GM23248 (cell line): ENCODE measurements at regions not wholly inside any gene's neighbourhood (a gene's known extent, or its start where the extent isn't known, plus 50 kb on each side); places are given as distances from the start of the nearest gene placed in this dataset.

Experiments used
- DNase-seq: peaks from one replicate; pipeline ENCODE4 v3.0.0-alpha.2; 2015
- H2AFZ ChIP-seq: fragments of 200-600 bp; sonication (generic); 2 replicates; pipeline ENCODE4 v1.6.1; 2016; ENCODE audit warnings: antibody characterized with exemption
- H3F3A ChIP-seq: fragments of 200-600 bp; sonication (generic); 2 replicates; pipeline ENCODE4 v1.6.1; 2016; ENCODE audit warnings: mild to moderate bottlenecking, antibody characterized with exemption, mixed run types; ENCODE audit not compliant: insufficient read depth
- H3K27ac ChIP-seq: fragments of 200-600 bp; sonication (generic); 2 replicates; pipeline ENCODE4 v1.5.1; 2016; ENCODE audit warnings: mild to moderate bottlenecking
- H3K27me3 ChIP-seq: fragments of 200-600 bp; sonication (generic); replicated peaks from 2 replicates; pipeline ENCODE4 v1.6.1; 2016; ENCODE audit warnings: mild to moderate bottlenecking; ENCODE audit not compliant: insufficient read depth
- H3K36me3 ChIP-seq: fragments of 200-600 bp; sonication (generic); 2 replicates; pipeline ENCODE4 v1.6.1; 2016; ENCODE audit warnings: low read depth, mild to moderate bottlenecking
- H3K4me1 ChIP-seq: fragments of 200-600 bp; sonication (generic); 2 replicates; pipeline ENCODE4 v1.6.1; 2016; ENCODE audit warnings: mild to moderate bottlenecking; ENCODE audit not compliant: insufficient read depth
- H3K4me2 ChIP-seq: fragments of 200-600 bp; sonication (generic); one replicate; pipeline ENCODE4 v1.6.1; 2016; ENCODE audit warnings: mild to moderate bottlenecking; ENCODE audit not compliant: unreplicated experiment
- H3K4me3 ChIP-seq: fragments of 200-600 bp; sonication (generic); 2 replicates; pipeline ENCODE4 v1.5.1; 2016; ENCODE audit warnings: mild to moderate bottlenecking
- H3K79me2 ChIP-seq: fragments of 200-600 bp; sonication (generic); 2 replicates; pipeline ENCODE4 v1.6.1; 2016; ENCODE audit warnings: mild to moderate bottlenecking; ENCODE audit not compliant: insufficient read depth
- H3K9ac ChIP-seq: fragments of 200-600 bp; sonication (generic); 2 replicates; pipeline ENCODE4 v1.6.1; 2016; ENCODE audit warnings: mild to moderate bottlenecking
- H3K9me2 ChIP-seq: fragments of 200-600 bp; sonication (generic); 2 replicates; pipeline ENCODE4 v1.6.1; 2016; ENCODE audit warnings: mixed run types, mild to moderate bottlenecking, moderate library complexity; ENCODE audit not compliant: insufficient read depth
- H3K9me3 ChIP-seq: fragments of 200-600 bp; sonication (generic); one replicate; pipeline ENCODE4 v1.6.1; 2017; ENCODE audit warnings: low read depth
- H4K20me1 ChIP-seq: fragments of 200-600 bp; sonication (generic); 2 replicates; pipeline ENCODE4 v1.6.0; 2016; ENCODE audit not compliant: insufficient read depth
- EZH2 ChIP-seq: fragments of 200-600 bp; sonication (generic); IDR thresholded peaks from 2 replicates; pipeline ENCODE4 v1.6.1; 2018; ENCODE audit warnings: antibody characterized with exemption, mild to moderate bottlenecking; ENCODE audit not compliant: insufficient read depth, poor library complexity, severe bottlenecking
- EZH2phosphoT487 ChIP-seq: fragments of 200-600 bp; sonication (generic); IDR thresholded peaks from 2 replicates; pipeline ENCODE4 v1.6.1; 2018; ENCODE audit warnings: antibody characterized with exemption, moderate library complexity, mild to moderate bottlenecking, low read depth; ENCODE audit not compliant: insufficient read depth
- WGBS, 2 experiments: methylation state at CpG; one replicate each; pipeline ENCODE4 v1.1.6; 2015 to 2017; ENCODE audit warnings: low lambda C conversion rate in 2 of 2, low coverage in 1 of 2; ENCODE audit errors: missing lambda C conversion rate in 2 of 2; 5-methylcytosine and 5-hydroxymethylcytosine counted together
- in situ Hi-C: fragments of 300-500 bp; cut with MboI; formaldehyde crosslinking; loops from 2 replicates; pipeline ENCODE4 v1.15.0; 2020

GRCh38 chr13:74681891-74682290 is 547.7 kb upstream of the KLF12 start:
- DNase-seq, result no peak
- no peak overlapping the region for H3K27ac ChIP-seq
- H3K9me3 ChIP-seq, result no peaks in the 10 kb centered on the region
- no peaks in the 10 kb centered on the region for H3K79me2 ChIP-seq
- no peaks in the 10 kb centered on the region for H4K20me1 ChIP-seq
- no peak overlapping the region for H3K4me2 ChIP-seq
- H3F3A ChIP-seq, result no peaks in the 10 kb centered on the region
- TF ChIP-seq EZH2phosphoT487, result no peak
- TF ChIP-seq EZH2, result no peak
- no peak overlapping the region for H3K4me3 ChIP-seq
- no peaks in the 10 kb centered on the region for H3K9me2 ChIP-seq
- no peaks in the 10 kb centered on the region for H3K27me3 ChIP-seq
- H3K9ac ChIP-seq, result no peak overlapping the region
- no peaks in the 10 kb centered on the region for H3K36me3 ChIP-seq
- H3K4me1 ChIP-seq, result no peaks in the 10 kb centered on the region
- in situ Hi-C loops, result no loop called here
- H2AFZ ChIP-seq, result no peak overlapping the region
- WGBS, 2 experiments, result 54 to 63% methylated on average over 3 of the region's 3 CpGs

- Histone ChIP-seq H3K4me3 (no peak overlapping the region), H4K20me1 (no peaks in the 10 kb centered on the region), H3K79me2 (no peaks in the 10 kb centered on the region), H3F3A (no peaks in the 10 kb centered on the region), H3K27ac (no peak overlapping the region), H3K36me3 (no peaks in the 10 kb centered on the region), H3K9ac (no peak overlapping the region), H3K4me1 (no peaks in the 10 kb centered on the region), H2AFZ (no peak overlapping the region), H3K4me2 (no peak overlapping the region), H3K27me3 (no peaks in the 10 kb centered on the region), H3K9me3 (no peaks in the 10 kb centered on the region), H3K9me2 (no peaks in the 10 kb centered on the region)
- DNase-seq, result no peak
- no peak for TF ChIP-seq EZH2
- no peak for TF ChIP-seq EZH2phosphoT487
- WGBS, 2 experiments, result 43 to 50% methylated on average over 1 of the region's 1 CpG
- in situ Hi-C loops, result no loop called here
Measured at GRCh38 chr13:74678308-74678965, 544.2 kb upstream of the KLF12 start.

- H3K4me1 ChIP-seq, result no peaks in the 10 kb centered on the region
- no peaks in the 10 kb centered on the region for H3K27me3 ChIP-seq
- no peaks in the 10 kb centered on the region for H3K9me3 ChIP-seq
- no peaks in the 10 kb centered on the region for H3K79me2 ChIP-seq
- in situ Hi-C loops, result no loop called here
- H3K36me3 ChIP-seq, result no peaks in the 10 kb centered on the region
- H3K9me2 ChIP-seq, result no peaks in the 10 kb centered on the region
- no peak overlapping the region for H3K4me2 ChIP-seq
- no peaks in the 10 kb centered on the region for H3F3A ChIP-seq
- WGBS, 2 experiments, result 81 to 92% methylated on average over 3 of the region's 3 CpGs
- H3K27ac ChIP-seq, result no peak overlapping the region
- no peak overlapping the region for H3K4me3 ChIP-seq
- no peak for DNase-seq
- no peaks in the 10 kb centered on the region for H4K20me1 ChIP-seq
- TF ChIP-seq EZH2phosphoT487 (no peak), EZH2 (no peak)
- no peak overlapping the region for H3K9ac ChIP-seq
- no peak overlapping the region for H2AFZ ChIP-seq
Measured at GRCh38 chr13:74675972-74676371, 541.8 kb upstream of the KLF12 start.

- H3K27me3 ChIP-seq, result no peaks in the 10 kb centered on the region
- no peak overlapping the region for H2AFZ ChIP-seq
- H3K4me3 ChIP-seq, result no peak overlapping the region
- no peak overlapping the region for H3K27ac ChIP-seq
- no peaks in the 10 kb centered on the region for H4K20me1 ChIP-seq
- WGBS, 2 experiments, result 68 to 76% methylated on average over 5 of the region's 5 CpGs
- TF ChIP-seq EZH2 (no peak), EZH2phosphoT487 (no peak)
- no peaks in the 10 kb centered on the region for H3K4me1 ChIP-seq
- H3K9me2 ChIP-seq, result no peaks in the 10 kb centered on the region
- in situ Hi-C loops, result no loop called here
- DNase-seq, result peak; percentile 38
- H3K79me2 ChIP-seq, result no peaks in the 10 kb centered on the region
- no peaks in the 10 kb centered on the region for H3F3A ChIP-seq
- no peak overlapping the region for H3K9ac ChIP-seq
- no peak overlapping the region for H3K4me2 ChIP-seq
- H3K9me3 ChIP-seq, result no peaks in the 10 kb centered on the region
- H3K36me3 ChIP-seq, result no peaks in the 10 kb centered on the region
Measured at GRCh38 chr13:74675182-74675581, 541.0 kb upstream of the KLF12 start.

GRCh38 chr13:74674720-74675119 is 540.5 kb upstream of the KLF12 start:
- H3F3A ChIP-seq, result no peaks in the 10 kb centered on the region
- no peaks in the 10 kb centered on the region for H3K79me2 ChIP-seq
- H4K20me1 ChIP-seq, result no peaks in the 10 kb centered on the region
- no peak for TF ChIP-seq EZH2phosphoT487
- no peak for TF ChIP-seq EZH2
- H3K36me3 ChIP-seq, result no peaks in the 10 kb centered on the region
- no peak for DNase-seq
- H3K27me3 ChIP-seq, result no peaks in the 10 kb centered on the region
- in situ Hi-C loops, result no loop called here
- WGBS, 2 experiments, result 76 to 86% methylated on average over 1 of the region's 1 CpG
- H2AFZ ChIP-seq, result no peak overlapping the region
- no peaks in the 10 kb centered on the region for H3K9me2 ChIP-seq
- no peaks in the 10 kb centered on the region for H3K4me1 ChIP-seq
- H3K4me3 ChIP-seq, result no peak overlapping the region
- no peak overlapping the region for H3K9ac ChIP-seq
- no peak overlapping the region for H3K4me2 ChIP-seq
- no peak overlapping the region for H3K27ac ChIP-seq
- H3K9me3 ChIP-seq, result no peaks in the 10 kb centered on the region
